Peyer's patch (tissue), 4 donors: ENCODE measurements at regions not wholly inside any gene's neighbourhood (a gene's known extent, or its start where the extent isn't known, plus 50 kb on each side); places are given as distances from the start of the nearest gene placed in this dataset.

ENCODE experiments used
- DNase-seq, 3 donors: peaks; one replicate each; pipeline ENCODE4 v3.0.0-alpha.2; 2017 to 2019
- H3K27ac ChIP-seq, 4 donors: fragments of 200-600 bp; sonication (generic); one replicate each; pipeline ENCODE4 v1.5.1; 2016 to 2019
- H3K27me3 ChIP-seq, 2 donors: fragments of 200-600 bp; sonication (generic); one replicate each; pipeline ENCODE4 v1.5.1; 2019
- H3K36me3 ChIP-seq, 3 donors: fragments of 200-600 bp; sonication (generic); one replicate each; pipeline ENCODE4 v1.5.1; 2016 to 2019
- H3K4me1 ChIP-seq, 4 donors: fragments of 200-600 bp; sonication (generic); one replicate each; pipeline ENCODE4 v1.5.1; 2016 to 2019
- H3K4me3 ChIP-seq, 4 donors: fragments of 200-600 bp; sonication (generic); 1 replicate in 3 of 4; 2 replicates in 1 of 4; pipeline ENCODE4 v1.5.1; 2016 to 2019; ENCODE audit warnings: mild to moderate bottlenecking in 1 of 4
- H3K9me3 ChIP-seq, 4 donors: fragments of 200-600 bp; sonication (generic); one replicate each; pipeline ENCODE4 v1.5.1; 2016 to 2019; ENCODE audit warnings: mild to moderate bottlenecking in 1 of 4
- POLR2A ChIP-seq, 2 donors: fragments of 450-650 bp; IDR thresholded peaks; one replicate each; pipeline ENCODE4 v1.5.1; 2017; ENCODE audit warnings: antibody characterized with exemption in 2 of 2, mild to moderate bottlenecking in 2 of 2, moderate library complexity in 2 of 2
- TF ChIP-seq, protein P1 (sequence below), 6 experiments: fragments of 450-650 bp in 4 of 6; fragments of 200-600 bp in 2 of 6; sonication (generic) in 1 of 6; IDR thresholded peaks; one replicate each; pipeline ENCODE4 v1.5.1; 2017 to 2019; ENCODE audit warnings: antibody characterized with exemption in 6 of 6, mild to moderate bottlenecking in 3 of 6, moderate library complexity in 1 of 6

DNA sequence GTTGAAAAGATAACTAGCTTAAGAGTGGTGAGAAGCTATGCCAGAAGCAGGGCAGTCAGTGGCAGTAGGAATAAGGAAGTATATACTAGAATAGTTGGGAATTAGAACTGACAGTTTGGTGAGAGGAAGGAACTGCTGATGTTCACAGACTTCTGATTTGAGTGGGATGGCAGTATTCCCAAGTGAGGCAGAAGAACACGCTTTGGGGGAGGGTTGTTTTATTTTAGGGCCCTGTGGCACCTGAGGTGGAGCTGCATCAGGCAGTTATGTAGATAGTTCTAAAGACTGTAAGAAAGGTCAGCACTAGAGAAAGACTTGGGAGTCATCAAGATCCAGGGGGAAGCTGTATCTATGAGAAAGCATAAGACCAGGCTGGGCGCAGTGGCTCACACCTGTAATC, 66.3 kb upstream of the TNRC6B start:
- no peaks in the 10 kb centered on the region for H3K36me3 ChIP-seq
- H3K9me3 ChIP-seq: no peaks in the 10 kb centered on the region
- H3K4me1 ChIP-seq: peaks cover 0 to 16% (median 10%) of the 10 kb centered on the region in 4 donors
- TF ChIP-seq POLR2A (IDR thresholded peaks at IDR 0.05): no peak
- TF ChIP-seq, protein P1, sequence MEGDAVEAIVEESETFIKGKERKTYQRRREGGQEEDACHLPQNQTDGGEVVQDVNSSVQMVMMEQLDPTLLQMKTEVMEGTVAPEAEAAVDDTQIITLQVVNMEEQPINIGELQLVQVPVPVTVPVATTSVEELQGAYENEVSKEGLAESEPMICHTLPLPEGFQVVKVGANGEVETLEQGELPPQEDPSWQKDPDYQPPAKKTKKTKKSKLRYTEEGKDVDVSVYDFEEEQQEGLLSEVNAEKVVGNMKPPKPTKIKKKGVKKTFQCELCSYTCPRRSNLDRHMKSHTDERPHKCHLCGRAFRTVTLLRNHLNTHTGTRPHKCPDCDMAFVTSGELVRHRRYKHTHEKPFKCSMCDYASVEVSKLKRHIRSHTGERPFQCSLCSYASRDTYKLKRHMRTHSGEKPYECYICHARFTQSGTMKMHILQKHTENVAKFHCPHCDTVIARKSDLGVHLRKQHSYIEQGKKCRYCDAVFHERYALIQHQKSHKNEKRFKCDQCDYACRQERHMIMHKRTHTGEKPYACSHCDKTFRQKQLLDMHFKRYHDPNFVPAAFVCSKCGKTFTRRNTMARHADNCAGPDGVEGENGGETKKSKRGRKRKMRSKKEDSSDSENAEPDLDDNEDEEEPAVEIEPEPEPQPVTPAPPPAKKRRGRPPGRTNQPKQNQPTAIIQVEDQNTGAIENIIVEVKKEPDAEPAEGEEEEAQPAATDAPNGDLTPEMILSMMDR (IDR thresholded peaks at IDR 0.05): no peak
- no peak overlapping the region for H3K27ac ChIP-seq
- no peak overlapping the region for H3K4me3 ChIP-seq
- no peaks in the 10 kb centered on the region for H3K27me3 ChIP-seq
- no peak for DNase-seq

DNA sequence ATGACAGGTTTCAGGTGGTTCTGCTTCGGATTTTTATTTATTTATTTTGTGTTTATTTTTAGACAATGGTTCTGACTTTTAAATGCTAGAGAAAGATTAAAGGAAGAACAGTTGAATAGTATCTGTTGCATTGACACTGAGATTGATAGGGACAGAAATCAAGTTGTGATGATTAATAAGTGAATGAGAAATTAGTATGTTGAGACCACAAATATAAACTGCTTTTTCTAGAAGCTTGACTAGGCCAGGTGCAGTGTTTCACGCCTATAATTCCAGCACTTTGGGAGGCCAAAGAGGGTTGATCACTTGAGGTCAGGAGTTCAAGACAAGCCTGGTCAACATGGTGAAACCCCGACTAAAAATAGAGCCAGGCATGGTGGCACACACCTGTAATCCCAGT, 65.1 kb upstream of the TNRC6B start:
- Histone ChIP-seq H3K9me3 (no peaks in the 10 kb centered on the region), H3K36me3 (no peaks in the 10 kb centered on the region), H3K27me3 (no peaks in the 10 kb centered on the region), H3K4me3 (no peak overlapping the region), H3K27ac (no peak overlapping the region), H3K4me1 (peaks cover 0 to 15% (median 8%) of the 10 kb centered on the region in 4 donors)
- TF ChIP-seq POLR2A (IDR thresholded peaks at IDR 0.05): no peak
- TF ChIP-seq, protein P1 (IDR thresholded peaks at IDR 0.05): no peak
- DNase-seq: no peak

DNA sequence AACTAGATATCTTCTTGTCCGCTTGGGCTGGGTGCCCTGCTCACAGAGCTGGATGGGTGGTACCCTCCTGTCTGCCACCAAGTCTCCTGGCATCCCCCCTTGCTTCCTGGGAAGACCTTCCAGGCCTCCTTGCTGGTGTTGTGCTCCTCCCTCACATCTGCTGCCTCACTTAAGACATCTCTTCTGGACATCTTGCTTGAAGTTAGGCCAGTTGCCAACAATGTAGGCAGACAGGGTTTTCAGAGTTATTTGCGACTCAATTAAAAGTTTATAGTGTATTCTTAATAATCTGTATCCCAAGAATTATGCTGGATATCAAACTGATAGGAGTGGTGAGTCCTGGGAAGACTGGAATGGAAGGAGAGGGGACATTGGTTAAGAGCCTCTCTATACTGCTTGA, 64.0 kb upstream of the TNRC6B start:
- DNase-seq: no peak
- H3K4me1 ChIP-seq: peaks cover 0 to 4% (median 2%) of the 10 kb centered on the region in 4 donors
- H3K4me3 ChIP-seq: no peak overlapping the region
- no peaks in the 10 kb centered on the region for H3K36me3 ChIP-seq
- no peak overlapping the region for H3K27ac ChIP-seq
- TF ChIP-seq, protein P1 (IDR thresholded peaks at IDR 0.05): no peak
- no peak for TF ChIP-seq POLR2A (IDR thresholded peaks at IDR 0.05)
- no peaks in the 10 kb centered on the region for H3K27me3 ChIP-seq
- H3K9me3 ChIP-seq: no peaks in the 10 kb centered on the region

DNA sequence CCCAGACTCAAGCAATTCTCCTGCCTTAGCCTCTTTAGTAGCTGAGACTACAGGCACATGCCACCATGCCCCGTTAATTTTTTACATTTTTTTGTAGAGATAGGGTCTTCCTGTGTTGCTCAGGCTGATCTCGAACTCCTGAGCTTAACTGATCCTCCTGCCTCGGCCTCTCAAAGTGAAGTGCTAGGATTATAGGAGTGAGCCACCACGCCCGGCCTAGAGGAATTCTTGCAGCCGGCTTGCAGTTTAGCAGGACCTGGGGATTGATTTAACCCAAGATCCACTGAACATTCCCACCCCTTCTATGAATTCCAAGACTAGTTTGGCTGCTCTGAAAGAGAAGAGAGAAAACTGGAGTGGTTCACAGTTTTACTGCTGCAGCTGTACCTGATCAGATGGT, 63.3 kb upstream of the TNRC6B start:
- no peaks in the 10 kb centered on the region for H3K36me3 ChIP-seq
- no peaks in the 10 kb centered on the region for H3K9me3 ChIP-seq
- H3K27me3 ChIP-seq: no peaks in the 10 kb centered on the region
- H3K4me1 ChIP-seq: peaks cover 0 to 4% (median 2%) of the 10 kb centered on the region in 4 donors
- TF ChIP-seq POLR2A (IDR thresholded peaks at IDR 0.05): no peak
- TF ChIP-seq, protein P1 (IDR thresholded peaks at IDR 0.05): no peak
- no peak for DNase-seq
- no peak overlapping the region for H3K27ac ChIP-seq
- H3K4me3 ChIP-seq: no peak overlapping the region

DNA sequence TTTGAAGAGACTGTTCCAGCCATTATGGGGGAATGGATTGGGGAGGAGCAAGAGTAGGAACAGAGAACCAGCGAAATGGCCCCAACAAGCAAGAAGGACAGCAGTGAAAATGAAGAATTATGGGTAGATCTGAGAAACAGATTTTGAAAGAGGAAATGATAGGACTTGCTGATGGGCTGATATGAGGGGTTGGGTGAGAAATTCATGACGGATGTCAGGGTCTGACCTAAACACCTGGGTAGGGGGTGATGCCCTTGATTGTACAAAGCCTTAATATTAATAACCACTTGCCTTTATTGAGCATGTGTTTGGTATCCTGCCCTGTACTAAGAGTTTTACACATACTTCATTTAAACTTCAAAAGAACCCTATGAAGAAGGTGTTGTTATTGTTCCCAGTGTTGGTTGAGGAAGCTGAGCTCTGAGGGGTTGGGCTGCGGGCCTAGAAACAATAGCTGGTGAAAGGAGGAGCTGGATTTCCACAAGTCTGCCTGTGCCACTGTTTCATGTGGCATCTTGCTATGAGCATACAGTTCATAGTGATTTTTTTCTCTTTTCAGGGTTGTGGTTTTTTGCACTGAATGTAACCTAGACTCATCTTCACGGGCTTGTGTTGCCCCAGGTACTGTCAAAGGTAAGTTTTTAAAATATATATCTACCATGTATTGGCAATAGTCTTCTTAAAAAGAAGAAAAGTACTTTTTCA, 61.1 kb upstream of the TNRC6B start:
- Histone ChIP-seq H3K4me3 (no peak overlapping the region), H3K27ac (no peak overlapping the region), H3K9me3 (no peaks in the 10 kb centered on the region), H3K4me1 (peaks cover 0 to 4% (median 0%) of the 10 kb centered on the region in 4 donors), H3K27me3 (no peaks in the 10 kb centered on the region), H3K36me3 (no peaks in the 10 kb centered on the region)
- no peak for TF ChIP-seq POLR2A (IDR thresholded peaks at IDR 0.05)
- TF ChIP-seq, protein P1 (IDR thresholded peaks at IDR 0.05): no peak
- no peak for DNase-seq
